ENCODE measurements at regions not wholly inside any gene's neighbourhood (a gene's known extent, or its start where the extent isn't known, plus 50 kb on each side); places are given as distances from the start of the nearest gene placed in this dataset.

DNA sequence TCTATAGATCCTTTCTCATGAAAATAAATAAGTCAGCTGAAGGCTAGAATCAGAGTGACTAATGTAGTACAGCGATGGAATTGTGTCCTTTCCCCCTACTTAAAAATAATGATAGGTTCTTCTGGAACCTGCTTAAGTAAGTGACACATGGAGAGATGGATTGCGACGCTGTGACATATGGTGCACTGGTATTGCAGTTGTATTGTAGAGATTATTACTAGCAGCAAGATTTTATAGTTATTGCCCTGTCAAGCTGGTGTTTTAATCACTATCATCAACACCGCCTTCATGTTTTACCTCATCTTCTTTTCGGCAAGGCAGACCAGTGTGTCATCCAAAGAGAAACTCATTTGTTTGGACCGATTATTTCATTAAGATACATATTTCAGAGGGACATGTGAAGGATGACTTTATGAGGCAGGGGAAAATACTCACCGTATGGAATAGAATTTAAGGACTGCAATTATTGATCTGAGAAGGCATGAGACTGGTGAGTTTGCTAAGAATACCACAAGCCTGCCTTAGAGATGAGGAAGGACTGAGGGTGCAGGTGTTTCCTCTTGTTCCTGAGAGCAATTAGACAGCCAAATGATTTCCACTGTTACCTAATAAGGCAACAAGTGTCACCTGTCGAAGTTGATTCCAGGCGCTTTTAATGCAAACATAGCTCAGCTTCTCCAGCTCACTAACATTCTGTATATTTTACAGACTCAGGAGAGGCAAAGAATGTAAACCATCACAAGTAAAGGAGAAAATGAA, 1855.5 kb downstream of the MAT2B start:
- H3K4me1 ChIP-seq (ENCODE audit: control insufficient read depth in 1 of 2, insufficient read depth in 2 of 2, low read length in 2 of 2), result no peaks in the 10 kb centered on the region
- no peak for ATAC-seq (ENCODE audit: low FRiP score)
- no peaks in the 10 kb centered on the region for H3K36me3 ChIP-seq (ENCODE audit: control insufficient read depth in 1 of 2, insufficient read depth in 2 of 2, low read length in 1 of 2)
- intact Hi-C loops (cut with DNase I), result no loop called here
- peaks cover 2% of the 10 kb centered on the region for H3K9me3 ChIP-seq (ENCODE audit: control insufficient read depth, low read length)
- DNase-seq, result no peak
- H3K4me3 ChIP-seq (ENCODE audit: low read length in 2 of 2), result no peak overlapping the region
- no peak overlapping the region for H3K27ac ChIP-seq (ENCODE audit: low read depth in 1 of 2, low read length in 2 of 2)
- 68 to 82% methylated on average over 9 of the region's 9 CpGs for WGBS, 2 donors
- H3K27me3 ChIP-seq (ENCODE audit: control insufficient read depth in 1 of 2, insufficient read depth in 2 of 2, low read length in 1 of 2), result no peaks in the 10 kb centered on the region

DNA sequence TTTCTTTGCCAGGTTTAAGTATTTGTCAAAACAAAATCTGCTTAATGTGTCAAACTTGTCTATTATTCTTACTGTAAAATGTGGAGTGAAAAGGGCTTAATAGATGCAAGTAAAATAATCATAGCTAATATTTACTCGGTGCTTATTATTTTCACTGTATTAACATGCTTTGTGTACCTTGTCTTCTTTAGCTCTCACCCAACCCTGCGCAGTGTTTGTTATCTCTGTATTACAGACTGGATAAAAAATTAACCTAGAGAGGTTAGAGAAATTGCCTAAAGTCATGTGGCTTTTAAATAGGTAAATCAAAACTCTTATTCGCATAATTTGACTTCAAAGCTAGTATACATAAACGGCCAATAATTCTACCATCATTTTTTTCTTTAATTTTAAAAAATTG, 1864.8 kb downstream of the MAT2B start:
- 86% methylated on average over 4 of the region's 4 CpGs for WGBS, 2 donors
- Histone ChIP-seq H3K27me3 (ENCODE audit: control insufficient read depth in 1 of 2, insufficient read depth in 2 of 2, low read length in 1 of 2) (no peaks in the 10 kb centered on the region), H3K4me3 (ENCODE audit: low read length in 2 of 2) (no peak overlapping the region), H3K27ac (ENCODE audit: low read depth in 1 of 2, low read length in 2 of 2) (no peak overlapping the region), H3K9me3 (ENCODE audit: control insufficient read depth, low read length) (no peaks in the 10 kb centered on the region), H3K36me3 (ENCODE audit: control insufficient read depth in 1 of 2, insufficient read depth in 2 of 2, low read length in 1 of 2) (no peaks in the 10 kb centered on the region), H3K4me1 (ENCODE audit: control insufficient read depth in 1 of 2, insufficient read depth in 2 of 2, low read length in 2 of 2) (no peaks in the 10 kb centered on the region)
- ATAC-seq (ENCODE audit: low FRiP score) (no peak), DNase-seq (no peak)
- intact Hi-C loops (cut with DNase I), result no loop called here

DNA sequence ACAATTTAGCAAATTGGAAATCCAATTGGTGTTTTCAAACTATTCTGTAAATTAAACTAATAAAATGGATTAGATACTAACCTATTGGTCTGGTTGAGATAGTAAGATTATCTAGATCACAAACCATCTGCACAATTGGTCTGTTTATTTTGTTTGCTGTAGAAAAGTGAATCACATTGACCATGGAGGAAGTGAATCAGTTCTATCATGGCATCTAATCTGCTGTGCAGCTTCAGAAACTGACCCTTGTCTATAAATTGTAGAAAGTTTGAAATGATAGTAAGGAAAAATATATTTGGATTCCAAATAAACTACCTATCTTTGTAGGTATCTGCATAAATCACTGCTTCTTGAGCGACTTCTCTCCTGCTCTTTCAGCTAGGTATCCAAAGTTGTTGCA, 1865.4 kb downstream of the MAT2B start:
- no peaks in the 10 kb centered on the region for H3K36me3 ChIP-seq (ENCODE audit: control insufficient read depth in 1 of 2, insufficient read depth in 2 of 2, low read length in 1 of 2)
- no peak overlapping the region for H3K27ac ChIP-seq (ENCODE audit: low read depth in 1 of 2, low read length in 2 of 2)
- H3K4me1 ChIP-seq (ENCODE audit: control insufficient read depth in 1 of 2, insufficient read depth in 2 of 2, low read length in 2 of 2), result no peaks in the 10 kb centered on the region
- no peak overlapping the region for H3K4me3 ChIP-seq (ENCODE audit: low read length in 2 of 2)
- no peak for DNase-seq
- no peaks in the 10 kb centered on the region for H3K27me3 ChIP-seq (ENCODE audit: control insufficient read depth in 1 of 2, insufficient read depth in 2 of 2, low read length in 1 of 2)
- H3K9me3 ChIP-seq (ENCODE audit: control insufficient read depth, low read length), result no peaks in the 10 kb centered on the region
- intact Hi-C loops (cut with DNase I), result no loop called here
- 82 to 90% methylated on average over 1 of the region's 1 CpG for WGBS, 2 donors
- ATAC-seq (ENCODE audit: low FRiP score), result no peak

DNA sequence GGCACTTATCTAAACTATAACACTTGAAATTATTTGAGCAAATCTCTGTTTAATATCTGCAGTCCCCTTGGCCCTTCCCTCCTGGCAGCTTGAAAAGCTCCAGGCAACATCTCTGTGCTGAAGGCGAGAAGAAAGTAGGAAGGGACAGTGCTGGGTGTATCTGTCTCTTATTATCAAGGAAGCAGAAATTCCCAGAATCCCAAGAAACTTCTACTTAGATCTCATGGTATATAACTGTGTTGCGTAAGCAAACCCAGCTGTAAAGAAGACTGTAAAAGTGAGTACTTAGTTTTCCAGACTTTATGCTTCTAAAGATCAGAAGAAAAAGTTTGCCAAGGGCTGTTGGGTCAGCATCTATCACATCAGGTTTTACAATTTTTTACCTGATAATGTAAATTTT, 1869.8 kb downstream of the MAT2B start:
- DNase-seq (no peak), ATAC-seq (ENCODE audit: low FRiP score) (no peak)
- WGBS, 2 donors, result 66 to 76% methylated on average over 2 of the region's 2 CpGs
- no peaks in the 10 kb centered on the region for H3K36me3 ChIP-seq (ENCODE audit: control insufficient read depth in 1 of 2, insufficient read depth in 2 of 2, low read length in 1 of 2)
- no peaks in the 10 kb centered on the region for H3K27me3 ChIP-seq (ENCODE audit: control insufficient read depth in 1 of 2, insufficient read depth in 2 of 2, low read length in 1 of 2)
- H3K9me3 ChIP-seq (ENCODE audit: control insufficient read depth, low read length), result no peaks in the 10 kb centered on the region
- intact Hi-C loops (cut with DNase I), result no loop called here
- H3K27ac ChIP-seq (ENCODE audit: low read depth in 1 of 2, low read length in 2 of 2), result no peak overlapping the region
- no peaks in the 10 kb centered on the region for H3K4me1 ChIP-seq (ENCODE audit: control insufficient read depth in 1 of 2, insufficient read depth in 2 of 2, low read length in 2 of 2)
- H3K4me3 ChIP-seq (ENCODE audit: low read length in 2 of 2), result no peak overlapping the region

DNA sequence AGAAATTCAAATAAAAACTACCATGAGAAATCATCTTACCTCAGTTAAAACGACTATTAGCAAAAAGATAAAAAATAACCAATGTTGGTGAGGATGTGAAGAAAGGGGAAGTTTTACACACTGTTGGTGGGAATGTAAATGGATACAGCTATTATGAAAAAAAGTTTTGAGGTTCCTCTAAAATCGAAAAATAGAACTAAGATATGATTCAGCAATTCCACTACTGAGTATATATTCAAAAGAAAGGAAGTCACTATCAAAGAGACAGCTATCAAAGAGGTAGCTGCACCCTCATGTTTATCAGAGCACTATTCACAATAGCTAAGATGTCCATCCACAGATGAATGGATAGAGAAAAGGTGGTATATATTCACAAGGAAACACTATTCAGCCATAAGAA, 1888.4 kb downstream of the MAT2B start:
- H3K9me3 ChIP-seq (ENCODE audit: control insufficient read depth, low read length), result peaks cover 3% of the 10 kb centered on the region
- H3K36me3 ChIP-seq (ENCODE audit: control insufficient read depth in 1 of 2, insufficient read depth in 2 of 2, low read length in 1 of 2), result no peaks in the 10 kb centered on the region
- intact Hi-C loops (cut with DNase I), result no loop called here
- no peak overlapping the region for H3K4me3 ChIP-seq (ENCODE audit: low read length in 2 of 2)
- H3K4me1 ChIP-seq (ENCODE audit: control insufficient read depth in 1 of 2, insufficient read depth in 2 of 2, low read length in 2 of 2), result no peaks in the 10 kb centered on the region
- DNase-seq, result no peak
- 39 to 51% methylated on average over 2 of the region's 2 CpGs for WGBS, 2 donors
- H3K27me3 ChIP-seq (ENCODE audit: control insufficient read depth in 1 of 2, insufficient read depth in 2 of 2, low read length in 1 of 2), result peaks cover 0 to under 1% of the 10 kb centered on the region in 2 donors
- ATAC-seq (ENCODE audit: low FRiP score), result no peak
- no peak overlapping the region for H3K27ac ChIP-seq (ENCODE audit: low read depth in 1 of 2, low read length in 2 of 2)

DNA sequence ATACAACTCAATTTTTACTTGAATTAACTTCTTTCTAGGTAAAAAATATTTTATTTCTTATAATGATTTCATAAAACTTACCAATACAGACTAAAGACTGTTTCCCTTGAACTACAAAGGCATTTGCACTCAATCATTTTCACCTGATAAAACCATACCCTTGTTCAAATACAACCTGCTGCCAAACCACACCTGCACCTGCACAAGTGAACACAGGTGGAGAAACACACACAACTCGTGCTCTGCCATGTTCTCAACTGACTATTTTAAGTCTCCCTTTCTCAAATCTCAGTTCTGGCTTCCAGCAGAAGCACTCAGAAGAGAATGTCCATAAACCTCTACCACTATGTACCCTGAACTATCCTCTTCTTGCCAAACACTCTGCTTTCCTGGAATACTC, 1892.1 kb downstream of the MAT2B start:
- intact Hi-C loops (cut with DNase I), result no loop called here
- no peak overlapping the region for H3K4me3 ChIP-seq (ENCODE audit: low read length in 2 of 2)
- 35 to 38% methylated on average over 1 of the region's 1 CpG for WGBS, 2 donors
- H3K27me3 ChIP-seq (ENCODE audit: control insufficient read depth in 1 of 2, insufficient read depth in 2 of 2, low read length in 1 of 2), result peaks cover 0 to 1% of the 10 kb centered on the region in 2 donors
- H3K4me1 ChIP-seq (ENCODE audit: control insufficient read depth in 1 of 2, insufficient read depth in 2 of 2, low read length in 2 of 2), result no peaks in the 10 kb centered on the region
- DNase-seq, result no peak
- no peaks in the 10 kb centered on the region for H3K36me3 ChIP-seq (ENCODE audit: control insufficient read depth in 1 of 2, insufficient read depth in 2 of 2, low read length in 1 of 2)
- no peak for ATAC-seq (ENCODE audit: low FRiP score)
- H3K9me3 ChIP-seq (ENCODE audit: control insufficient read depth, low read length), result no peaks in the 10 kb centered on the region
- H3K27ac ChIP-seq (ENCODE audit: low read depth in 1 of 2, low read length in 2 of 2), result no peak overlapping the region

DNA sequence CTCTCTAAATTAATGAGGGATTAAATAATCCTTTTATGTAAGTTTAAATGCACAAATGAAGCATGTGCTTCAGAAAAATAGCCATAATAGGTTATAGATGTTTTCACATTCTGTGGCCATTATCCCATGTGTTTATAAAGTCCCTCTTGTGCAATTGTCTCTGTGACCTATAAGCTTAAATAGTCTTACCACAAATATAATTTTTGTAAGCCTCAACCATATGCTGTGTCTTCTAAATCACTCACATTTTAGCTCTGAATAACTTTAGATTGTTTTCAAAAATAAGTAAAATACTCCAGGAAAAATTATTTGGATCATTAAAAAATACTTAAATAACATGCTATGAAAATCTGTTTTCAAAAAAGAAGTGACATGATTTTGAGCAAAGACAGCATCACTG, 1894.7 kb downstream of the MAT2B start:
- H3K4me3 ChIP-seq (ENCODE audit: low read length in 2 of 2), result no peak overlapping the region
- H3K27ac ChIP-seq (ENCODE audit: low read depth in 1 of 2, low read length in 2 of 2), result no peak overlapping the region
- DNase-seq, result no peak
- no peak for ATAC-seq (ENCODE audit: low FRiP score)
- no peaks in the 10 kb centered on the region for H3K4me1 ChIP-seq (ENCODE audit: control insufficient read depth in 1 of 2, insufficient read depth in 2 of 2, low read length in 2 of 2)
- intact Hi-C loops (cut with DNase I), result no loop called here
- peaks cover 0 to 1% of the 10 kb centered on the region in 2 donors for H3K27me3 ChIP-seq (ENCODE audit: control insufficient read depth in 1 of 2, insufficient read depth in 2 of 2, low read length in 1 of 2)
- no peaks in the 10 kb centered on the region for H3K36me3 ChIP-seq (ENCODE audit: control insufficient read depth in 1 of 2, insufficient read depth in 2 of 2, low read length in 1 of 2)
- no peaks in the 10 kb centered on the region for H3K9me3 ChIP-seq (ENCODE audit: control insufficient read depth, low read length)

DNA sequence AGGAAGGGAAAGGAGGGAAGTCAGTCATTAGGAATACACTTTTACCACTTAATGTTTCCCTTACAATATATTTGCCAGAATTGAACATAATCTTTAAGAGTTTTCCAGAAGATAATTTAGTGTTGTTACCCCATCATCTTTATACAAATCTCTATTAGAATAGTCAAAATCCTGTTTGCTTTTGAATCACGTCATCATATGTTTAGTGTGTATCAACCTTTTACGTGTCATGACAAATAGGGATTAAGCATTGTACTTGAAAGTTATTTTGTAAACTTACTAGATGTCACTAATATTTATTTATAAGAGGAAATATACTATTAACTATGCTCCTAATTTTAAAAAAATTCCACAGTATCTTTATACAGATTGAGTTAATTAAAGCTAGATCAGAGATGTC, 1899.5 kb downstream of the MAT2B start:
- H3K27ac ChIP-seq (ENCODE audit: low read depth in 1 of 2, low read length in 2 of 2), result no peak overlapping the region
- DNase-seq (no peak), ATAC-seq (ENCODE audit: low FRiP score) (no peak)
- H3K36me3 ChIP-seq (ENCODE audit: control insufficient read depth in 1 of 2, insufficient read depth in 2 of 2, low read length in 1 of 2), result no peaks in the 10 kb centered on the region
- H3K9me3 ChIP-seq (ENCODE audit: control insufficient read depth, low read length), result no peaks in the 10 kb centered on the region
- WGBS, 2 donors, result 78 to 79% methylated on average over 2 of the region's 2 CpGs
- no peak overlapping the region for H3K4me3 ChIP-seq (ENCODE audit: low read length in 2 of 2)
- intact Hi-C loops (cut with DNase I), result no loop called here
- H3K4me1 ChIP-seq (ENCODE audit: control insufficient read depth in 1 of 2, insufficient read depth in 2 of 2, low read length in 2 of 2), result no peaks in the 10 kb centered on the region
- H3K27me3 ChIP-seq (ENCODE audit: control insufficient read depth in 1 of 2, insufficient read depth in 2 of 2, low read length in 1 of 2), result no peaks in the 10 kb centered on the region

DNA sequence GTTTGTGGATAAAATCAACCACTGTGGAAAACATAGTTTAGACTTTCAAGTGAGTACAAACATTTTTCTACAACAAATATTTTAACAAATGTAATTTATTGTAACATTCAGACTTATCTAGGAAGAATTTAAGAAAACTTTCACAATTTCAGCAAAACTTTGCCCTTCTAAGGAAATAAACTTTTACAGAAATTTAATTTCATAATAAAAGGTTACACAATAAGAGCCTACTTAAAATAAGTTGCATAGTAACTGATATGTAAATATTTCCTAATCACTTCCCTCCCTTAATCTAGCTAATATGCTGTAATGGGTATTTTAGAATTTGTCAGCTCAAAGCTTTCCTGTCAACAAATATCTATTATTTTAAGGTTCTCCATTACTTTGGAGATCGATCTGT, 1899.9 kb downstream of the MAT2B start:
- Histone ChIP-seq H3K27ac (ENCODE audit: low read depth in 1 of 2, low read length in 2 of 2) (no peak overlapping the region), H3K36me3 (ENCODE audit: control insufficient read depth in 1 of 2, insufficient read depth in 2 of 2, low read length in 1 of 2) (no peaks in the 10 kb centered on the region), H3K4me1 (ENCODE audit: control insufficient read depth in 1 of 2, insufficient read depth in 2 of 2, low read length in 2 of 2) (no peaks in the 10 kb centered on the region), H3K27me3 (ENCODE audit: control insufficient read depth in 1 of 2, insufficient read depth in 2 of 2, low read length in 1 of 2) (no peaks in the 10 kb centered on the region), H3K4me3 (ENCODE audit: low read length in 2 of 2) (no peak overlapping the region), H3K9me3 (ENCODE audit: control insufficient read depth, low read length) (no peaks in the 10 kb centered on the region)
- intact Hi-C loops (cut with DNase I), result no loop called here
- ATAC-seq (ENCODE audit: low FRiP score), result no peak
- no peak for DNase-seq
- 59 to 73% methylated on average over 1 of the region's 1 CpG for WGBS, 2 donors

All from aorta (tissue), 5 donors.